Skin of body (tissue), 1 donor: ENCODE measurements at regions not wholly inside any gene's neighbourhood (a gene's known extent, or its start where the extent isn't known, plus 50 kb on each side); places are given as distances from the start of the nearest gene placed in this dataset.
A peak's percentile ranks its signal among the peaks of the same experiment; 100 is the strongest.

Source experiments
- DNase-seq: peaks from one replicate; lab custom pipeline; 2025; lab: John Stamatoyannopoulos, UW

DNA sequence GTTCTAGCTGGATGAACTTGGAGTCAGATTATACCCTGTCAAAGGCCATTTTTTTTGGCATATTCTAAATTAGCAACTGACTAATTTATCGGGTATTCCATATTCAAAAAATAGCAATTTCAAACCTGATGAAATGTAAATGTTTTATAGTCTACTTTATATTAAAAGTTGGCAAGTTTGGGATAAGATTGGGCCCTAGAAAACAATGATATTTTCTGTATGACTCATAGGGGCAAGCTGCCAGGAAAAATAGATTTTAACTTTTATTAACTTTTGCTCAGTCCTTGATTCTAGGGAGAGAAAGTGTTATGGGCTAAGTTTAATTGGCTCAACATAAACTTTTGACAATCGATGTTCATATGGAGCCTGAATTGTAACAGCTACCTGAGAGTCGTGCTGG is 576.9 kb upstream of the B3GALT2 start:
- DNase-seq: peak; percentile 7

GRCh38 chr1:193762236-193762635 is 575.8 kb upstream of the B3GALT2 start:
- no peak for DNase-seq

DNA sequence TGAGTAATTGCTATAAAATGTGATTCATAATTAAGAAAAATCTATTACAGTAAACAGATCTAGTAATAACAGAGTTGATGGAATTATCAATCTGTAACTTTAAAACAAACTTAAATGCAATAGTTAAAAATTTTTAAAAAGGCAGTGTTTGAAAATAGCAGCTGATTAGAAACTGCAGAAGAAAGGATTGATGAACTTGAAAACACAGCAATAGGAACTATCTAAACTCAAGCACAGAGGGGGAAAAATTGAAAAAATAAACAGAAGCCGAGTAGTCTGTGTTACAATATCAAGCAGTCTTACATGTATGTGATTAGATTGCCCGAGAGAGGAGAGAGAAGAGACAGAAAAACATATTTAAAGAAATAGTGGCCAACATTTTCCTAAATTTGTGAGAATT is 569.0 kb upstream of the B3GALT2 start:
- no peak for DNase-seq

- no peak for DNase-seq
Measured at GRCh38 chr1:193754732-193755427, 568.5 kb upstream of the B3GALT2 start.

DNA sequence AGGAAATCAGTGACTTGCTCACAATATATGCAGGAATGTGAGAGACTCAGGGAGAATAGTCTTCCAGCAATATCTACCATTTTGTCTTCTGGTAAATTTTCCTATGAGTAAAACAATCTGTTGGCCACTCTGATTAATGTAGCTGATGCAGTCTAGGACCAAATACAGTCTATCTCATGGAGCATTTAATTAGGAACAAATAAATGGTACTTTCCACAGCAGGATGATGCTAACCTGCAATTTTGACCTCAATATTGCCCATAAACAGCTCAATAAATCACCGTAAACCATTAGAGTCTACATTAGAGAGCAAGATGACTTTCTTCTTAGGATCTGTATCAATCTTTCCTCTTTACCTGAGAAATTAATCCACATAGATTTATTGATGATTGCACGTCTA is 567.7 kb upstream of the B3GALT2 start:
- DNase-seq: no peak

DNA sequence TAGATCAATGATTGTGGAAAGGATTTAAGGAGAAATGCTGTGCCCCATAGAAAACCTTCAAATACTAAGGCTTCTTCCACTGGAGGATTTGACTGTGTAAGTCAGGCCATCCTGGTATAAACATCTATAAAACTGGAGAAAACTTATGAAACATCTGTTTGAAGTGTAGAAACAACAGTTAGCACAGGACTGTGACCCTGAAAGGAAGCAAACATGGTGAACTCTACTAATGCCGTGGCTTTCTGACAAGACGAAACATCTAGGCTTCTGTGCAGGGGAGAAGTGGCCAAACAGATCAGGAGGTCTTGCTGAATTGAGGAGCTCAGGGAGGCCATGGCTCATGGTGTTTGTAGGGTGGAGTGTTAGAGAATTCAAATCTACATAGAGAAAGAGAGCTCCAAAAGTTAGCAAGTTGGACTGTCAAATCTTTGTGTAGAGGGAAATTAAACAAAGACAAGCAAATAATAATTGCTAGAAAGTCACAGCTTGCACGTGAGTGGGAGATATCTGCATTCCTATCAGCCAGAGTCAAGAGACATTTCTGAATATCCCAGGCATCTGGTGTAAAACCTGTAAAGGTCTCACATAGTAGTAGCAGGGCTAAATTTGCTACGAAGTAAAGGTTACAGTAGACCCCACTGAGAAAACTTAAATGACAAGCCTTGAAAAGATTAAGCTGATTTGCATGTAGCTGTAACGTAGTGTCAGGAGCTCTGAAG is 566.8 kb upstream of the B3GALT2 start:
- no peak for DNase-seq

DNA sequence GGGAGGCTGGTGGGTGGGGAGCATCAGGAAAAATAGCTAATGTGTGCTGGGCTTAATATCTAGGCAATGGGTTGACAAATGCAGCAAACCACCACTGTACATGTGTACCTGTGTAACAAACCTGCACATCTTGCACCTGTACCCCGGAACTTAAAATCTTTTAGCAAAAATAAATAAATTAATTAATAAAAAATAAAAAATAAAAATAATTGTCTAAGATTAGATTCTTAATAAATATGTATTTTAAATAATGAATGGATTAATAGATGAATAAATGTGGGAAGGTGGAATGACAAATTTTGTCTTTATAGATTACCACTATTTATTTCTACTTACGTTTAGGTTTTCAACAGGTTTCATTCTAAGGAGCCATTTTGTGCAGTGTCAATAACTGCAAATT is 563.5 kb upstream of the B3GALT2 start:
- no peak for DNase-seq

GRCh38 chr1:193747579-193747978 is 561.2 kb upstream of the B3GALT2 start:
- no peak for DNase-seq

GRCh38 chr1:193741228-193741627 is 554.8 kb upstream of the B3GALT2 start:
- no peak for DNase-seq

DNA sequence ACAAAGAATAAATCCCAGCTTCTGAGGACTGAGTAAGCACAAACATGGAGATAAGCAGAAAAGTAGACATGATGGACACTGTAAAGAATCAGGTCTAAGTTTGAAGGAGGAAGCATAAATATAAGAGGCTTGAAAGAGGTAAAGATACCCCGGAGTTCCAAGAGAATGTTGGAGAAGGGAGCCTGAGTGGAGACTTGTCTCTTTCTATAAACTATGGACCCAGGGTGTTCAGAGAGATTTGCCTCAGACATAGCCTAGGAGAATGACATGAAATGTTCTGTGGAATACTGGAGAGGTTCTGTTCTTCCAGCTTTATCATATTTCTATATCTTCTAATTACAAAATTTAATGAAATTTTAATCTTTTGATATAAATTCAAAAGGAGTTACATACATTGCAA is 554.3 kb upstream of the B3GALT2 start:
- no peak for DNase-seq

GRCh38 chr1:193736507-193736906 is 550.1 kb upstream of the B3GALT2 start:
- no peak for DNase-seq

DNA sequence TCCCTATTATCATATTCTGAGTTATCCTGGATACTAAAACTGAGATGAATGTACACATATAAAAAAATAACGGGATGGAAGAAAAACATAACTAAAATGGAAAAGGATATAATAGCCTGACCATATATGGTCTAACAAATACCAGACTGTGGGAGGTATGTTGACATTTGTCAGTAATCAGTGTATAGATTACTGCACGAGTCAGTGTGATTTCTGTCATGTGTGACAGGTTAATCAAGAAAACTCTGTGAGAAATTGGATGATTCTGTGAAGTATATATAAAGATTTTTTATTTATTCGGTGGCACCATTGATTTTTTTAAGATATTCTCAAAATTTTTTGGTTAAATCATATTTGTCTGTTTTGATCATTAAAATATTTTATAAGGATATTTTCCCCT is 547.3 kb upstream of the B3GALT2 start:
- no peak for DNase-seq

DNA sequence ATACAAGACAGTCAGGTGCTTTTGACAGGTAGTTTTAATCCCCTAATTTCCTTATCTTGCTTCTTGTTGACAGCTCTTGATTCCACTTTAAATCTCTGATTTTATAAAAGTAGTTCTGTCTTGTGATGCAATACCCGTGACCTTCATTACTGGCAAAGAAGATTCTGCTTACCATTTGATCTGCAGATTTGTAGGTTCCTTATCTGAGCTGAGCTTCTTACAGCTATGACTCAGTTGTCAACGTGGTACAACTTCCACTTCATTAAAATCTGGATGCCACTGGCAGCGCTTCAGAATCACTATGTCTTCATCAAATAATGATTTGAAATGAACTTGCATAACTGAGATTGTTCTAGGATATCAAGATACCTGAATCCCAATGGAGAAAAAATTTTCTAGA is 543.6 kb upstream of the B3GALT2 start:
- no peak for DNase-seq

DNA sequence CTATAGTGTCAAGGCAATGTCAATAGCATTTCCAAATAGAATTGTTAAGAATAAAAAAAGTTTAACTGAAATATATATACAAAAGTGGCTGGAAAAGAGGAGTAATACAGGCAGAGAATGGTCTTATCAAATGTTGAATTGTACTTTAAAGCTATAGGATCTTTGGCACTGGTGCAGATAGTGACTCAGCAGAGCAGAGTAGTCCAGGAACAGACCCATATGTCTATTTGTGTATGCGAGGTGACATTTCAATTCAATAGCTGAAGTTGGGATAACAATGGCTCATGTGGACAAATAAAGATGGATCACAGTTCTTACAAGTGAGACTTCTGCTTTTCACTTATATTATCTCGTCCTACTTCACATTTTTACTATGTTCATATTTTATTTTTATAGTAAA is 543.0 kb upstream of the B3GALT2 start:
- DNase-seq: no peak

- no peak for DNase-seq
Measured at GRCh38 chr1:193727850-193728249, 541.4 kb upstream of the B3GALT2 start.

DNA sequence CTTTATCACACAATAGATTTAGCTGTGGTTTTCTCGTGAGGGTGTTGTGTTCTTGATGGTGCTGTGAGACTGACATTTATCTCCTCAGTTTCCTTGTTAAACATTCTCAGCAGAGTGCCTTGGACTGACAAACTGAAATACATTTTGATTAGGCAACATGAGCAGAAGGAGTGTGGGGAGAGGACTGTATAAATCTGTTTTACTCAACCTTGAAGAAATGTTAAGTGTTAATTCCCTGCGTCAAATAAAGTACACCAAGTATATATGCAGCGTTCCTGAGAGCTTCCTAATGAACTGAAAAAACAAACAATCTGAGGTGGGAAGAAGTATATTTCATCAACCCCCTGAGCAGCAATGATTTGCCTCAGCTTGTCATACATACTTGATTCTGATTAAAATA is 540.3 kb upstream of the B3GALT2 start:
- DNase-seq: no peak

DNA sequence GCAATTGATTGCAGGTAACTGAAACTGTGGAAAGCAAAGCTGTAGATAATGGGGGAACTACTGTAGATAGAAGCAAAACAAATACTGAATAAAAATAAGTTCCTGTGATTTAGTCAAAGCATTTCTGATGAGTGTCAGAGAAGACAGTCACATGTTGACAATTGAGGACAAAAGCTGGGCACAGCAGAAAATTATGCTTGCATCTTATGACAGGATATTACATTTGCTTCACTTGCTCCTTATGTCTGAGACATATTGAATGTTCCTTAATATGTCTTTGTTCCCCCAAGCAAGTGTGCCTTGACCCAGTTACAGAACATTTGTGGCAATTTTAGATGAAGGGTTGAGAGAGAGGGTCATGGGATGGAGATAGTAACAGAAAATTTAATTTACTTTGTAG is 526.0 kb upstream of the B3GALT2 start:
- no peak for DNase-seq

- DNase-seq: no peak
Measured at GRCh38 chr1:193709607-193710006, 523.2 kb upstream of the B3GALT2 start.

DNA sequence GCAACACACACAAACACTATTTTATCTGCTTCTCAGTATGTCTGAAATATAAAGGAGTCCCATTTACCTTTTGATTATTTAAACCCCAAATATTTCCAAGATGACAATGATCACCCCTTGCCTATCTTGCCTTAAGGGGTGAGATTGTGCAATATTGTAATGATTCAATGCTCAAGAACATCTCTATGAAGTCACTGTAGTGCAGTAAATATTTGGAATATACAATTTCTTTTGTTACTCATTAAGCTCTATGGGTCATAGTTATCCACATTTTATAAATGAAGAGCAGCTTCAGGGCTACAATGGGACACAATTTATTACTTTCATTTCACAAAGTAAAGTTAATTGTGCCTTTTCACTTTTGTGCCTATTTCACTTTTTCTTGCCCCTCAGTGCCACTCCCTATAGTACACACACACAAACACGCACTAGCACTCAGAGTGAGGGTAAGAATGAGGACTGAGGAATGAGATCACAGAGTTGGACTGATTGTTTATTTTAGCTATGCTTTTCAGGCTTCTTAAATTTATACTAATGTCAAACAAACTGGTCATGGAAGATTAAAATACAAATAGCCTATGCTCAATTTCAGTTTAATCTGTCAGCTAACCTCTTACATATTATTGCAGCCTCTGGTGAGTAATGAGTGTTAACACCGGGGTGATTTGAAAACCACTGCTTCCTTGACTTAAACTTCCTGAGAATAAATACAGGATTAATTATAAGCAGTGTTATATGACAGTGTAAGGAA is 521.0 kb upstream of the B3GALT2 start:
- DNase-seq: no peak

- DNase-seq: no peak
Measured at GRCh38 chr1:193706766-193707165, 520.4 kb upstream of the B3GALT2 start.

GRCh38 chr1:193705554-193705981 is 519.2 kb upstream of the B3GALT2 start:
- DNase-seq: no peak

DNA sequence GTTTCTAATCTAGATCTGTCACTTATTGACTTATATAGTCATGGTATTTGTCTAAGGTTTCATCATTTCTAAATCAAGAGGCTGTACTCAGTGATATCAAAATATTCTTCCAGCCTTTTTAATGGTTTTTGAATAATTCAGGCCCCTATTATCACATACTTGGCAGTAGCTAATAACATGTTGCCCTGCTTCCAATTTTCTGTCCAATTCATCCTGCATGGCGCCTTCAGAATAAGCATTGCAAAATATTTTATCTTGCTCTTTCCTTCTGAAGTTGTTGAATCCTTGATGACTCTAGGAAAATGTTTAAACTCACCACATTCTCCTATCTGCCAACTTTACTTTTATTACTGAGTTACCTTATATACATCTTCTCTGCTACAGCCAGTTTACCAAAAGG is 517.2 kb upstream of the B3GALT2 start:
- no peak for DNase-seq

- no peak for DNase-seq
Measured at GRCh38 chr1:193703121-193703520, 516.7 kb upstream of the B3GALT2 start.
